ENCODE measurements at regions not wholly inside any gene's neighbourhood (a gene's known extent, or its start where the extent isn't known, plus 50 kb on each side); places are given as distances from the start of the nearest gene placed in this dataset.

- DNase-seq (ENCODE audit: low spot score) = no peak
These were observed 707.7 kb upstream of the EPHA6 start for GRCh38 chr3:96106701-96107100.

All from umbilical cord (tissue), 1 donor.